C4-2B (cell line): ENCODE measurements at regions not wholly inside any gene's neighbourhood (a gene's known extent, or its start where the extent isn't known, plus 50 kb on each side); places are given as distances from the start of the nearest gene placed in this dataset.
A peak's percentile ranks its signal among the peaks of the same experiment; 100 is the strongest.

Source experiments
- H3K27ac ChIP-seq: fragments of 450-650 bp; 2 replicates; pipeline ENCODE4 v1.5.1; 2017
- CTCF ChIP-seq: fragments of 450-650 bp; conservative IDR thresholded peaks from 2 replicates; pipeline ENCODE4 v1.5.1; 2017; ENCODE audit warnings: mild to moderate bottlenecking
- ZFX ChIP-seq: fragments of 450-650 bp; IDR thresholded peaks from 2 replicates; pipeline ENCODE4 v1.6.1; 2017

GRCh38 chr11:80733361-80733760 lies 1292.5 kb upstream of the TENM4 start:
- H3K27ac ChIP-seq, result no peak overlapping the region
- TF ChIP-seq ZFX, result no peak
- no peak for TF ChIP-seq CTCF

- no peak for TF ChIP-seq ZFX
- TF ChIP-seq CTCF, result peak; percentile 38
These were observed 1286.5 kb upstream of the TENM4 start for GRCh38 chr11:80727315-80727714.

GRCh38 chr11:80726236-80726635 lies 1285.4 kb upstream of the TENM4 start:
- H3K27ac ChIP-seq, result no peak overlapping the region
- no peak for TF ChIP-seq ZFX
- no peak for TF ChIP-seq CTCF

More at GRCh38 chr11:80727315-80727714, 1286.5 kb upstream of the TENM4 start:
- H3K27ac ChIP-seq, result no peak overlapping the region

GRCh38 chr11:80724366-80724765 lies 1283.5 kb upstream of the TENM4 start:
- TF ChIP-seq ZFX, result no peak
- no peak for TF ChIP-seq CTCF
- H3K27ac ChIP-seq, result no peak overlapping the region

GRCh38 chr11:80722629-80723028 lies 1281.8 kb upstream of the TENM4 start:
- no peak for TF ChIP-seq ZFX
- no peak for TF ChIP-seq CTCF
- H3K27ac ChIP-seq, result no peak overlapping the region

GRCh38 chr11:80720295-80720694 lies 1279.5 kb upstream of the TENM4 start:
- TF ChIP-seq ZFX, result no peak
- TF ChIP-seq CTCF, result no peak

GRCh38 chr11:80719292-80719646 lies 1278.4 kb upstream of the TENM4 start:
- no peak overlapping the region; the same call in 1 of the 2 replicates for H3K27ac ChIP-seq
- TF ChIP-seq ZFX, result no peak
- no peak for TF ChIP-seq CTCF

More at GRCh38 chr11:80720295-80720694, 1279.5 kb upstream of the TENM4 start:
- H3K27ac ChIP-seq, result peak overlapping the region; percentile 70
